Gastrocnemius medialis (tissue), 4 donors: ENCODE measurements at regions not wholly inside any gene's neighbourhood (a gene's known extent, or its start where the extent isn't known, plus 50 kb on each side); places are given as distances from the start of the nearest gene placed in this dataset.

ENCODE experiments used
- ATAC-seq, 2 donors: fragments of 150-250 bp; one replicate each; pipeline ENCODE4 v1.9.1; 2016
- DNase-seq, 2 donors: peaks; one replicate each; pipeline ENCODE4 v3.0.0-alpha.2; 2019
- H3K27ac ChIP-seq, 4 donors: fragments of 200-600 bp; sonication (generic); 1 replicate in 1 of 4; 2 replicates in 3 of 4; pipeline ENCODE4 v1.5.1; 2016 to 2018; ENCODE audit warnings: mild to moderate bottlenecking in 2 of 4, moderate library complexity in 1 of 4
- H3K27me3 ChIP-seq, 3 donors: fragments of 200-600 bp; sonication (generic) in 2 of 3; 1 replicate in 1 of 3; 2 replicates in 2 of 3; pipeline versions ENCODE4 v1.5.1 to v1.6.0; 2016 to 2019; ENCODE audit warnings: mild to moderate bottlenecking in 1 of 3, moderate library complexity in 1 of 3
- H3K36me3 ChIP-seq, 2 donors: fragments of 200-600 bp; sonication (generic) in 1 of 2; one replicate each; pipeline ENCODE4 v1.5.1; 2017 to 2018
- H3K4me1 ChIP-seq, 2 donors: fragments of 200-600 bp; sonication (generic) in 1 of 2; one replicate each; pipeline ENCODE4 v1.5.1; 2016 to 2017; ENCODE audit warnings: mild to moderate bottlenecking in 2 of 2
- H3K4me3 ChIP-seq, 4 donors: fragments of 200-600 bp; sonication (generic) in 3 of 4; 1 replicate in 1 of 4; 2 replicates in 3 of 4; pipeline ENCODE4 v1.5.1; 2016 to 2019; ENCODE audit warnings: mild to moderate bottlenecking in 2 of 4
- H3K9me3 ChIP-seq, 3 donors: fragments of 200-600 bp; sonication (generic) in 2 of 3; 1 replicate in 1 of 3; 2 replicates in 2 of 3; pipeline ENCODE4 v1.5.1; 2016 to 2019
- POLR2A ChIP-seq, 2 donors: fragments of 450-650 bp; IDR thresholded peaks; one replicate each; pipeline ENCODE4 v1.6.1; 2017; ENCODE audit warnings: antibody characterized with exemption in 2 of 2, mild to moderate bottlenecking in 2 of 2, moderate library complexity in 2 of 2
- in situ Hi-C, 4 donors: fragments of 200-750 bp; cut with MboI; loops; one replicate each; pipeline versions ENCODE4 v1.15.0 to v1.8.0; 2017; ENCODE audit warnings: low sequenced_read_pairs in 4 of 4
- intact Hi-C: fragments of 100-400 bp; cut with DNase I; formaldehyde crosslinking; loops from one replicate; pipeline ENCODE4 v1.15.1; 2023; ENCODE audit warnings: low total_unique reads
- TF ChIP-seq, protein P1 (sequence below), 5 experiments: fragments of 450-650 bp in 3 of 5; fragments of 200-600 bp in 2 of 5; sonication (generic) in 2 of 5; IDR thresholded peaks in 4 of 5; conservative IDR thresholded peaks in 1 of 5; 1 replicate in 4 of 5; 2 replicates in 1 of 5; pipeline ENCODE4 v1.5.1; 2016 to 2019; ENCODE audit warnings: antibody characterized with exemption in 5 of 5, mild to moderate bottlenecking in 3 of 5, moderate library complexity in 3 of 5

DNA sequence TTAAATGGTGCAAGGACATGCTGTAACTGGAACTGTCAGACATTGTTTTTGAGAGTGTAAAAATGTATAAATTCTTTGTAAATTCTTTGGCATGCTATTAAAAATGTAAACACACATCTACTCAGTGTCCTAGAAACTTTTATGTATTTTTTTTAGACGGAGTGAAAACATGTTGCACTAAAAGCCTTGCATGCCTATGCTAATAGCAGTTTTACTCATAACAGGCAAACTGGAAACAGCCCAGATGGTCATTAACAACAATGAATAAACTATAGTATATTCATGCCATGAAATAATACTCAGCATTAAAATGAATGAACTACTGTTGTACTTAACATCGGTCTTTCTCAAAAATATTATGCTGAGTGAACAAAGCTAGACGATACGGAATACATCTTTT, 954.8 kb upstream of the DDX18 start:
- H3K9me3 ChIP-seq: no peaks in the 10 kb centered on the region
- H3K27ac ChIP-seq: no peak overlapping the region
- no peaks in the 10 kb centered on the region for H3K4me1 ChIP-seq
- no peak for ATAC-seq
- DNase-seq: no peak
- H3K4me3 ChIP-seq: no peak overlapping the region
- in situ Hi-C loops (no loop called here), intact Hi-C loops (no loop called here)
- TF ChIP-seq, protein P1, sequence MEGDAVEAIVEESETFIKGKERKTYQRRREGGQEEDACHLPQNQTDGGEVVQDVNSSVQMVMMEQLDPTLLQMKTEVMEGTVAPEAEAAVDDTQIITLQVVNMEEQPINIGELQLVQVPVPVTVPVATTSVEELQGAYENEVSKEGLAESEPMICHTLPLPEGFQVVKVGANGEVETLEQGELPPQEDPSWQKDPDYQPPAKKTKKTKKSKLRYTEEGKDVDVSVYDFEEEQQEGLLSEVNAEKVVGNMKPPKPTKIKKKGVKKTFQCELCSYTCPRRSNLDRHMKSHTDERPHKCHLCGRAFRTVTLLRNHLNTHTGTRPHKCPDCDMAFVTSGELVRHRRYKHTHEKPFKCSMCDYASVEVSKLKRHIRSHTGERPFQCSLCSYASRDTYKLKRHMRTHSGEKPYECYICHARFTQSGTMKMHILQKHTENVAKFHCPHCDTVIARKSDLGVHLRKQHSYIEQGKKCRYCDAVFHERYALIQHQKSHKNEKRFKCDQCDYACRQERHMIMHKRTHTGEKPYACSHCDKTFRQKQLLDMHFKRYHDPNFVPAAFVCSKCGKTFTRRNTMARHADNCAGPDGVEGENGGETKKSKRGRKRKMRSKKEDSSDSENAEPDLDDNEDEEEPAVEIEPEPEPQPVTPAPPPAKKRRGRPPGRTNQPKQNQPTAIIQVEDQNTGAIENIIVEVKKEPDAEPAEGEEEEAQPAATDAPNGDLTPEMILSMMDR (IDR thresholded peaks at IDR 0.05 in 4 of 5, conservative IDR thresholded peaks at IDR 0.05 in 1 of 5): no peak
- no peaks in the 10 kb centered on the region for H3K36me3 ChIP-seq
- H3K27me3 ChIP-seq: no peaks in the 10 kb centered on the region

- no peak for DNase-seq
- in situ Hi-C loops (no loop called here), intact Hi-C loops (no loop called here)
- no peak overlapping the region for H3K4me3 ChIP-seq
- H3K27ac ChIP-seq: no peak overlapping the region
- H3K4me1 ChIP-seq: no peaks in the 10 kb centered on the region
- no peaks in the 10 kb centered on the region for H3K27me3 ChIP-seq
- no peaks in the 10 kb centered on the region for H3K36me3 ChIP-seq
- no peak for TF ChIP-seq POLR2A (IDR thresholded peaks at IDR 0.05)
- TF ChIP-seq, protein P1 (IDR thresholded peaks at IDR 0.05 in 4 of 5, conservative IDR thresholded peaks at IDR 0.05 in 1 of 5): no peak
- no peak for ATAC-seq
- no peaks in the 10 kb centered on the region for H3K9me3 ChIP-seq
Observed at GRCh38 chr2:116874021-116874420, 940.5 kb upstream of the DDX18 start.

GRCh38 chr2:116877274-116877673, 937.2 kb upstream of the DDX18 start:
- Histone ChIP-seq H3K27ac (no peak overlapping the region), H3K36me3 (no peaks in the 10 kb centered on the region), H3K4me3 (no peak overlapping the region), H3K4me1 (no peaks in the 10 kb centered on the region), H3K9me3 (no peaks in the 10 kb centered on the region), H3K27me3 (no peaks in the 10 kb centered on the region)
- DNase-seq (no peak), ATAC-seq (no peak)
- intact Hi-C loops (no loop called here), in situ Hi-C loops (no loop called here)
- no peak for TF ChIP-seq POLR2A (IDR thresholded peaks at IDR 0.05)
- TF ChIP-seq, protein P1 (IDR thresholded peaks at IDR 0.05 in 4 of 5, conservative IDR thresholded peaks at IDR 0.05 in 1 of 5): no peak

GRCh38 chr2:116877944-116878343, 936.5 kb upstream of the DDX18 start:
- no peaks in the 10 kb centered on the region for H3K9me3 ChIP-seq
- TF ChIP-seq, protein P1 (IDR thresholded peaks at IDR 0.05 in 4 of 5, conservative IDR thresholded peaks at IDR 0.05 in 1 of 5): no peak
- no peak for TF ChIP-seq POLR2A (IDR thresholded peaks at IDR 0.05)
- no peak for DNase-seq
- H3K27ac ChIP-seq: no peak overlapping the region
- no peak overlapping the region for H3K4me3 ChIP-seq
- in situ Hi-C loops: no loop called here
- H3K4me1 ChIP-seq: no peaks in the 10 kb centered on the region
- intact Hi-C loops: no loop called here
- no peaks in the 10 kb centered on the region for H3K36me3 ChIP-seq
- no peak for ATAC-seq
- H3K27me3 ChIP-seq: no peaks in the 10 kb centered on the region

DNA sequence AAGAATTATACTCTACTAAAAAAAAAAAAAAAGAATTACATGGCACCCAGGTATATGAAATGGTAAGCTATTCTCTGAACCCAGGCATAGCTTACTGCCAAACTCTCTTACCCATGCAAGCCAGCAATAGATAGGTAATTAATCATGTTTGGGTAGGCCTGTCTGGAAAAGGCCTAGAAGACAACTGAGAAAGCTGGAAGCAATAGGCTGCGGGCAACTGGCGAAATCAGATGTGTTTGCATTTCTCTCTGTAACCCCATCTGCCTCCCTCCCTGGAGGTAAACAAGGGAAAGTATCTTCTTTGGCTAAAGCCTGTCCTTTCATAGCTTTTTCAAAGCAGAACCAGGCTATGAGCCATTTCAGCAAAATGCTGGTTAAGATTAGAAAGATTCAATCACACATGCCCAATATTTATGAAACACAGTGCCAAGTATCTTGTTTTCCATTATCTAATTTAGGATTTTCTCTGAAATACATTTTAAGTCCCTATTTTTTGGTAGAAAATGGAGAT, 934.8 kb upstream of the DDX18 start:
- ATAC-seq (no peak), DNase-seq (no peak)
- no peaks in the 10 kb centered on the region for H3K27me3 ChIP-seq
- H3K4me1 ChIP-seq: no peaks in the 10 kb centered on the region
- H3K27ac ChIP-seq: no peak overlapping the region
- H3K36me3 ChIP-seq: no peaks in the 10 kb centered on the region
- H3K9me3 ChIP-seq: no peaks in the 10 kb centered on the region
- TF ChIP-seq, protein P1 (IDR thresholded peaks at IDR 0.05 in 4 of 5, conservative IDR thresholded peaks at IDR 0.05 in 1 of 5): no peak
- no peak for TF ChIP-seq POLR2A (IDR thresholded peaks at IDR 0.05)
- no peak overlapping the region for H3K4me3 ChIP-seq
- in situ Hi-C loops (no loop called here), intact Hi-C loops (no loop called here)
